HEK293 (cell line): ENCODE measurements at regions not wholly inside any gene's neighbourhood (a gene's known extent, or its start where the extent isn't known, plus 50 kb on each side); places are given as distances from the start of the nearest gene placed in this dataset.
A peak's percentile ranks its signal among the peaks of the same experiment; 100 is the strongest.

Experiments used
- EGR2 ChIP-seq: fragments of 450-650 bp; formaldehyde crosslinking; IDR thresholded peaks from 2 replicates; pipeline ENCODE4 v1.5.1; 2016; ENCODE audit warnings: low read depth, missing biosample characterization, missing genetic modification characterization
- IKZF3 ChIP-seq: fragments of 450-650 bp; IDR thresholded peaks from 2 replicates; pipeline ENCODE4 v1.5.0; 2018; ENCODE audit warnings: missing biosample characterization, mild to moderate bottlenecking, missing genetic modification characterization, moderate library complexity
- INSM2 ChIP-seq: fragments of 450-650 bp; formaldehyde crosslinking; IDR thresholded peaks from 2 replicates; pipeline ENCODE4 v1.5.1; 2016; ENCODE audit warnings: missing biosample characterization, missing genetic modification characterization
- WT1 ChIP-seq: fragments of 450-650 bp; formaldehyde crosslinking; IDR thresholded peaks from 2 replicates; pipeline ENCODE4 v1.5.1; 2016; ENCODE audit warnings: missing biosample characterization, missing genetic modification characterization
- ZBTB8A ChIP-seq: fragments of 450-650 bp; formaldehyde crosslinking; IDR thresholded peaks from 2 replicates; pipeline ENCODE4 v1.5.1; 2016; ENCODE audit warnings: missing biosample characterization, missing genetic modification characterization
- ZNF112 ChIP-seq: fragments of 450-650 bp; formaldehyde crosslinking; IDR thresholded peaks from 2 replicates; pipeline ENCODE4 v1.5.0; 2017; ENCODE audit warnings: missing biosample characterization, missing genetic modification characterization
- ZNF155 ChIP-seq: fragments of 450-650 bp; formaldehyde crosslinking; IDR thresholded peaks from 2 replicates; pipeline ENCODE4 v1.5.1; 2016; ENCODE audit warnings: missing biosample characterization, missing genetic modification characterization
- ZNF175 ChIP-seq: fragments of 450-650 bp; formaldehyde crosslinking; IDR thresholded peaks from 2 replicates; pipeline ENCODE4 v1.5.1; 2016; ENCODE audit warnings: missing biosample characterization, missing genetic modification characterization
- ZNF280D ChIP-seq: fragments of 450-650 bp; formaldehyde crosslinking; IDR thresholded peaks from 2 replicates; pipeline ENCODE4 v1.5.1; 2016; ENCODE audit warnings: missing biosample characterization, missing genetic modification characterization
- ZNF391 ChIP-seq: fragments of 450-650 bp; formaldehyde crosslinking; IDR thresholded peaks from 2 replicates; pipeline ENCODE4 v1.5.1; 2016; ENCODE audit warnings: low read depth, missing biosample characterization, missing genetic modification characterization, borderline replicate concordance
- ZNF423 ChIP-seq: fragments of 450-650 bp; formaldehyde crosslinking; IDR thresholded peaks from 2 replicates; pipeline ENCODE4 v1.5.1; 2016; ENCODE audit warnings: missing biosample characterization, missing genetic modification characterization
- ZNF501 ChIP-seq: fragments of 450-650 bp; formaldehyde crosslinking; IDR thresholded peaks from 2 replicates; pipeline ENCODE4 v1.5.1; 2016; ENCODE audit warnings: missing biosample characterization, missing genetic modification characterization
- ZNF629 ChIP-seq: fragments of 450-650 bp; formaldehyde crosslinking; IDR thresholded peaks from 2 replicates; pipeline ENCODE4 v1.5.1; 2017; ENCODE audit warnings: missing biosample characterization, missing genetic modification characterization
- ZNF660 ChIP-seq: fragments of 450-650 bp; IDR thresholded peaks from 2 replicates; pipeline ENCODE4 v1.5.1; 2018; ENCODE audit warnings: missing biosample characterization, mild to moderate bottlenecking, missing genetic modification characterization
- ZNF747 ChIP-seq: fragments of 450-650 bp; formaldehyde crosslinking; IDR thresholded peaks from 2 replicates; pipeline ENCODE4 v1.5.1; 2016; ENCODE audit warnings: missing biosample characterization, missing genetic modification characterization
- ZNF843 ChIP-seq: fragments of 450-650 bp; formaldehyde crosslinking; IDR thresholded peaks from 2 replicates; pipeline ENCODE4 v1.5.1; 2016; ENCODE audit warnings: missing biosample characterization, missing genetic modification characterization
- ZXDB ChIP-seq: fragments of 450-650 bp; formaldehyde crosslinking; IDR thresholded peaks from 2 replicates; pipeline ENCODE4 v1.5.1; 2016; ENCODE audit warnings: missing biosample characterization, missing genetic modification characterization
- TF ChIP-seq, protein P1 (sequence below): fragments of 450-650 bp; formaldehyde crosslinking; IDR thresholded peaks from 2 replicates; pipeline ENCODE4 v1.5.1; 2016; ENCODE audit warnings: missing biosample characterization, missing genetic modification characterization
- TF ChIP-seq, protein P2 (sequence below): fragments of 450-650 bp; formaldehyde crosslinking; conservative IDR thresholded peaks from 2 replicates; pipeline ENCODE4 v1.5.1; 2016; ENCODE audit warnings: low read depth, missing biosample characterization, missing genetic modification characterization

DNA sequence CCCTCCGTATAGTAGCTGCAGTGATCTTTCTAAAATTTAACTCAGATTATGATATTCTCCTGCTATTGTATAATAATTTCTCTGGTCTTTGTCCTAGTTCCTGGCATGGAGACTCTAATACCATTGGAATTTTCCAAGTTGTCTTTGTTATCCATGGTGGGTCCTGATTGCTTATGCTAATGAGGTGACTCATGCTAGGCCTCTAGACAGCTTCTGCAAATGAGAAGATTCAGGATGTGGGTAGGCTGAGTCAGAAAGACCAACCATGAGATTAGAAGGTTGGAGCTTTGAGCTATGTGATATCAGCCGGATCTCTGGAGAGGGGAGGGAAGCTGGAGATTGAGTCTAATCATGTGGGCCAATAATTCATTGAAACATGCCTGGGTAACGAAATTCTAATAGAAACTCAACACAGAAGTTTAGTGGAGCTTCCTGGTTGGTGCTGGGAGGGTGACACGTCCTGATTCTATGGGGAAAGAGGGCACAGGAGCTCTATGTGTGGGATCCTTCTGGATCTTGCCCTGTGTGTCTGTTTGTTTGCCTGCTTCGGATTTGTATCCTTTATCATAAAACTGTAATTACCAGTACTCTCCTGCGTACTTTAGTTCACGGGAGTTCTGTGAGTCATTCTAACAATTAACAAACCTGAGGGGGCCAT lies 73.2 kb upstream of the CNIH3 start (continued):
- TF ChIP-seq ZNF280D (no peak), ZNF501 (peak; percentile 64; the same call in 1 of the 2 replicates), ZNF112 (no peak), ZNF423 (tag by site-specific recombination) (no peak), ZNF629 (tag by site-specific recombination) (peak; percentile 84), WT1 (peak; percentile 71), INSM2 (peak; percentile 85), ZNF747 (no peak), ZNF155 (tag by site-specific recombination) (no peak), IKZF3 (tag by site-specific recombination) (0 out of 2 replicates have a peak, but pooled peaks have one; percentile 11), ZNF175 (tag by site-specific recombination) (no peak), ZBTB8A (tag by site-specific recombination) (no peak), EGR2 (no peak), ZNF843 (tag by site-specific recombination) (0 out of 2 replicates have a peak, but pooled peaks have one; percentile 29), ZXDB (tag by site-specific recombination) (peak; percentile 32; the same call in 1 of the 2 replicates), ZNF391 (tag by site-specific recombination) (0 out of 2 replicates have a peak, but pooled peaks have one; percentile 28), ZNF660 (tag by site-specific recombination) (peak; percentile 88)
- TF ChIP-seq, protein P1, sequence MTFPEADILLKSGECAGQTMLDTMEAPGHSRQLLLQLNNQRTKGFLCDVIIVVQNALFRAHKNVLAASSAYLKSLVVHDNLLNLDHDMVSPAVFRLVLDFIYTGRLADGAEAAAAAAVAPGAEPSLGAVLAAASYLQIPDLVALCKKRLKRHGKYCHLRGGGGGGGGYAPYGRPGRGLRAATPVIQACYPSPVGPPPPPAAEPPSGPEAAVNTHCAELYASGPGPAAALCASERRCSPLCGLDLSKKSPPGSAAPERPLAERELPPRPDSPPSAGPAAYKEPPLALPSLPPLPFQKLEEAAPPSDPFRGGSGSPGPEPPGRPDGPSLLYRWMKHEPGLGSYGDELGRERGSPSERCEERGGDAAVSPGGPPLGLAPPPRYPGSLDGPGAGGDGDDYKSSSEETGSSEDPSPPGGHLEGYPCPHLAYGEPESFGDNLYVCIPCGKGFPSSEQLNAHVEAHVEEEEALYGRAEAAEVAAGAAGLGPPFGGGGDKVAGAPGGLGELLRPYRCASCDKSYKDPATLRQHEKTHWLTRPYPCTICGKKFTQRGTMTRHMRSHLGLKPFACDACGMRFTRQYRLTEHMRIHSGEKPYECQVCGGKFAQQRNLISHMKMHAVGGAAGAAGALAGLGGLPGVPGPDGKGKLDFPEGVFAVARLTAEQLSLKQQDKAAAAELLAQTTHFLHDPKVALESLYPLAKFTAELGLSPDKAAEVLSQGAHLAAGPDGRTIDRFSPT, result no peak; the same call in 1 of the 2 replicates
- TF ChIP-seq, protein P2, sequence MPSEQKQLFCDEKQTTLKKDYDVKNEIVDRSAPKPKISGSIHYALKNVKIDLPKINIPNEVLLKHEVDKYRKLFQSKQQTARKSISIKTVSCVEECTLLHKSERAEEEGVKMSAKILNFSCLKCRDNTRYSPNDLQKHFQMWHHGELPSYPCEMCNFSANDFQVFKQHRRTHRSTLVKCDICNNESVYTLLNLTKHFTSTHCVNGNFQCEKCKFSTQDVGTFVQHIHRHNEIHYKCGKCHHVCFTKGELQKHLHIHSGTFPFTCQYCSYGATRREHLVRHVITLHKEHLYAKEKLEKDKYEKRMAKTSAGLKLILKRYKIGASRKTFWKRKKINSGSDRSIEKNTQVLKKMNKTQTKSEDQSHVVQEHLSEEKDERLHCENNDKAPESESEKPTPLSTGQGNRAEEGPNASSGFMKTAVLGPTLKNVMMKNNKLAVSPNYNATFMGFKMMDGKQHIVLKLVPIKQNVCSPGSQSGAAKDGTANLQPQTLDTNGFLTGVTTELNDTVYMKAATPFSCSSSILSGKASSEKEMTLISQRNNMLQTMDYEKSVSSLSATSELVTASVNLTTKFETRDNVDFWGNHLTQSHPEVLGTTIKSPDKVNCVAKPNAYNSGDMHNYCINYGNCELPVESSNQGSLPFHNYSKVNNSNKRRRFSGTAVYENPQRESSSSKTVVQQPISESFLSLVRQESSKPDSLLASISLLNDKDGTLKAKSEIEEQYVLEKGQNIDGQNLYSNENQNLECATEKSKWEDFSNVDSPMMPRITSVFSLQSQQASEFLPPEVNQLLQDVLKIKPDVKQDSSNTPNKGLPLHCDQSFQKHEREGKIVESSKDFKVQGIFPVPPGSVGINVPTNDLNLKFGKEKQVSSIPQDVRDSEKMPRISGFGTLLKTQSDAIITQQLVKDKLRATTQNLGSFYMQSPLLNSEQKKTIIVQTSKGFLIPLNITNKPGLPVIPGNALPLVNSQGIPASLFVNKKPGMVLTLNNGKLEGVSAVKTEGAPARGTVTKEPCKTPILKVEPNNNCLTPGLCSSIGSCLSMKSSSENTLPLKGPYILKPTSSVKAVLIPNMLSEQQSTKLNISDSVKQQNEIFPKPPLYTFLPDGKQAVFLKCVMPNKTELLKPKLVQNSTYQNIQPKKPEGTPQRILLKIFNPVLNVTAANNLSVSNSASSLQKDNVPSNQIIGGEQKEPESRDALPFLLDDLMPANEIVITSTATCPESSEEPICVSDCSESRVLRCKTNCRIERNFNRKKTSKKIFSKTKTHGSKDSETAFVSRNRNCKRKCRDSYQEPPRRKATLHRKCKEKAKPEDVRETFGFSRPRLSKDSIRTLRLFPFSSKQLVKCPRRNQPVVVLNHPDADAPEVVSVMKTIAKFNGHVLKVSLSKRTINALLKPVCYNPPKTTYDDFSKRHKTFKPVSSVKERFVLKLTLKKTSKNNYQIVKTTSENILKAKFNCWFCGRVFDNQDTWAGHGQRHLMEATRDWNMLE (tag by site-specific recombination), result peak; percentile 57
